ENCODE measurements at regions not wholly inside any gene's neighbourhood (a gene's known extent, or its start where the extent isn't known, plus 50 kb on each side); places are given as distances from the start of the nearest gene placed in this dataset.

- Histone ChIP-seq H3K4me1 (ENCODE audit: control insufficient read depth, low read length) (no peaks in the 10 kb centered on the region), H3K9me3 (ENCODE audit: control insufficient read depth, insufficient read depth, low read length) (no peaks in the 10 kb centered on the region), H4K20me1 (ENCODE audit: control insufficient read depth, insufficient read depth, low read depth, low read length) (no peaks in the 10 kb centered on the region), H3K9me2 (replicated peaks; ENCODE audit: control insufficient read depth, low read length) (no peaks in the 10 kb centered on the region), H3K36me3 (ENCODE audit: control insufficient read depth, low read length) (no peaks in the 10 kb centered on the region), H3K27ac (ENCODE audit: low read depth, low read length) (no peak overlapping the region), H3F3A (ENCODE audit: control insufficient read depth, insufficient read depth) (no peaks in the 10 kb centered on the region), H3K4me3 (ENCODE audit: low read length) (no peak overlapping the region), H3K79me2 (ENCODE audit: control insufficient read depth, low read length) (no peaks in the 10 kb centered on the region), H3K27me3 (ENCODE audit: control insufficient read depth, low read length) (no peaks in the 10 kb centered on the region), H3K4me2 (ENCODE audit: low read length) (no peak overlapping the region)
- no peak for TF ChIP-seq EZH2phosphoT487 (IDR thresholded peaks at IDR 0.05; ENCODE audit: borderline replicate concordance, low read length)
- no peak for TF ChIP-seq CTCF (IDR thresholded peaks at IDR 0.05; ENCODE audit: low read depth, low read length, poor library complexity, severe bottlenecking)
Observed at GRCh38 chr5:99940540-99940939, 594.6 kb upstream of the FAM174A start.

GRCh38 chr5:99936911-99937310 is 598.3 kb upstream of the FAM174A start:
- TF ChIP-seq EZH2phosphoT487 (IDR thresholded peaks at IDR 0.05; ENCODE audit: borderline replicate concordance, low read length) (no peak), CTCF (IDR thresholded peaks at IDR 0.05; ENCODE audit: low read depth, low read length, poor library complexity, severe bottlenecking) (no peak)
- no peaks in the 10 kb centered on the region for H3K9me3 ChIP-seq (ENCODE audit: control insufficient read depth, insufficient read depth, low read length)
- no peaks in the 10 kb centered on the region for H4K20me1 ChIP-seq (ENCODE audit: control insufficient read depth, insufficient read depth, low read depth, low read length)
- H3K4me2 ChIP-seq (ENCODE audit: low read length): no peak overlapping the region
- H3K27ac ChIP-seq (ENCODE audit: low read depth, low read length): no peak overlapping the region
- H3K79me2 ChIP-seq (ENCODE audit: control insufficient read depth, low read length): no peaks in the 10 kb centered on the region
- H3K36me3 ChIP-seq (ENCODE audit: control insufficient read depth, low read length): no peaks in the 10 kb centered on the region
- H3K27me3 ChIP-seq (ENCODE audit: control insufficient read depth, low read length): no peaks in the 10 kb centered on the region
- H3K9me2 ChIP-seq (replicated peaks; ENCODE audit: control insufficient read depth, low read length): no peaks in the 10 kb centered on the region
- no peak overlapping the region for H3K4me3 ChIP-seq (ENCODE audit: low read length)
- H3K4me1 ChIP-seq (ENCODE audit: control insufficient read depth, low read length): no peaks in the 10 kb centered on the region
- no peaks in the 10 kb centered on the region for H3F3A ChIP-seq (ENCODE audit: control insufficient read depth, insufficient read depth)

GRCh38 chr5:99929806-99930135 is 605.4 kb upstream of the FAM174A start:
- TF ChIP-seq EZH2phosphoT487 (IDR thresholded peaks at IDR 0.05; ENCODE audit: borderline replicate concordance, low read length): no peak
- no peak for TF ChIP-seq CTCF (IDR thresholded peaks at IDR 0.05; ENCODE audit: low read depth, low read length, poor library complexity, severe bottlenecking)
- H3K36me3 ChIP-seq (ENCODE audit: control insufficient read depth, low read length): no peaks in the 10 kb centered on the region
- H4K20me1 ChIP-seq (ENCODE audit: control insufficient read depth, insufficient read depth, low read depth, low read length): no peaks in the 10 kb centered on the region
- H3K27ac ChIP-seq (ENCODE audit: low read depth, low read length): no peak overlapping the region
- H3F3A ChIP-seq (ENCODE audit: control insufficient read depth, insufficient read depth): no peaks in the 10 kb centered on the region
- no peaks in the 10 kb centered on the region for H3K9me3 ChIP-seq (ENCODE audit: control insufficient read depth, insufficient read depth, low read length)
- H3K4me1 ChIP-seq (ENCODE audit: control insufficient read depth, low read length): no peaks in the 10 kb centered on the region
- no peaks in the 10 kb centered on the region for H3K79me2 ChIP-seq (ENCODE audit: control insufficient read depth, low read length)
- no peaks in the 10 kb centered on the region for H3K9me2 ChIP-seq (replicated peaks; ENCODE audit: control insufficient read depth, low read length)
- H3K4me2 ChIP-seq (ENCODE audit: low read length): no peak overlapping the region
- no peak overlapping the region for H3K4me3 ChIP-seq (ENCODE audit: low read length)
- H3K27me3 ChIP-seq (ENCODE audit: control insufficient read depth, low read length): no peaks in the 10 kb centered on the region
